Activated B cell treated with CpG ODN at 0.5 μM for 24 hours (primary cell): ENCODE measurements at regions not wholly inside any gene's neighbourhood (a gene's known extent, or its start where the extent isn't known, plus 50 kb on each side); places are given as distances from the start of the nearest gene placed in this dataset.

Experiments
- ATAC-seq: fragments of 200-7000 bp; cut with Tn5 transposase; one replicate; pipeline ENCODE4 v1.10.0; 2021; ENCODE audit warnings: low read depth, mild to moderate bottlenecking, moderate library complexity
- CTCF ChIA-PET: fragments of 350-600 bp; sonication (Branson Sonifier 250); formaldehyde crosslinking; loops from one replicate; lab custom pipeline; 2021; ENCODE audit warnings: antibody characterized with exemption; lab: Charles Lee
- POLR2A ChIA-PET: fragments of 350-600 bp; sonication (Branson Sonifier 250); formaldehyde crosslinking; loops from one replicate; lab custom pipeline; 2021; ENCODE audit warnings: antibody characterized with exemption; lab: Charles Lee
- DNase-seq: peaks from one replicate; pipeline ENCODE4 v3.0.0; 2022
- H3K27ac Mint-ChIP-seq: one replicate; pipeline ENCODE4 v1.8.0; 2020; ENCODE audit warnings: mixed read lengths
- H3K27me3 Mint-ChIP-seq: one replicate; pipeline ENCODE4 v1.8.0; 2021; ENCODE audit warnings: mixed read lengths
- H3K36me3 Mint-ChIP-seq: one replicate; pipeline ENCODE4 v1.8.0; 2021; ENCODE audit warnings: low read depth, mixed read lengths
- H3K4me1 Mint-ChIP-seq: one replicate; pipeline ENCODE4 v1.8.0; 2021; ENCODE audit warnings: mixed read lengths
- H3K4me3 Mint-ChIP-seq: one replicate; pipeline ENCODE4 v1.8.0; 2020; ENCODE audit warnings: mild to moderate bottlenecking, mixed read lengths
- H3K9me3 Mint-ChIP-seq: one replicate; pipeline ENCODE4 v1.8.0; 2020; ENCODE audit warnings: mixed read lengths
- CTCF ChIP-seq: fragments of 200-600 bp; IDR thresholded peaks from one replicate; pipeline ENCODE4 v1.8.0; 2022; ENCODE audit warnings: antibody characterized with exemption, mild to moderate bottlenecking
- intact Hi-C: fragments of 100-400 bp; cut with micrococcal nuclease; formaldehyde crosslinking; loops from one replicate; pipeline ENCODE4 v1.15.1; 2024

- CTCF ChIA-PET, result no interaction called here
- no peak for DNase-seq
- H3K36me3 Mint-ChIP-seq, result no peaks in the 10 kb centered on the region
- POLR2A ChIA-PET, result no interaction called here
- no peak overlapping the region for H3K4me3 Mint-ChIP-seq
- intact Hi-C loops, result no loop called here
- no peak for ATAC-seq
- no peak for TF ChIP-seq CTCF
- H3K4me1 Mint-ChIP-seq, result no peaks in the 10 kb centered on the region
- no peak overlapping the region for H3K27ac Mint-ChIP-seq
- H3K9me3 Mint-ChIP-seq, result no peaks in the 10 kb centered on the region
- H3K27me3 Mint-ChIP-seq, result no peaks in the 10 kb centered on the region
Measured at GRCh38 chr4:181202240-181202639, 1041.0 kb upstream of the TENM3 start.

DNA sequence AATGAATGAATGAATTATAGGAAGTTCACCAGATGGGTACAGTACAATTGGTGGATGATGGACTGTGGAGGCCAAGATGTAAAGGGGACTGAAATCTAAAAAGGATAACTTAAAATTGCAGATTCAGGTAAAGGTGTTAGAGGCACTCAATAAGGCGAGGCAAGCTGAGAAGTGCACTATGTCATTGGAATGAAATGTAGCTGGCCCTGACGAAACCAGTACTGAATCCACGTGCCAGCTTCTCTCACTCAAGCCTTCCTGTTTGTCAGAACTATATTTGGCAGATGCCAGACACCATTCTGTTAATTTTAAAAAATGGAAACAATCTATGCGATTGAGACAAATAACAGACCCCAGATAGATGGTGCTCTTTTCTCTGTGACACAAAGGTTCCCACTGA lies 1039.1 kb upstream of the TENM3 start:
- no peak for TF ChIP-seq CTCF
- Mint-ChIP-seq H3K4me1 (no peaks in the 10 kb centered on the region), H3K4me3 (no peak overlapping the region), H3K36me3 (no peaks in the 10 kb centered on the region), H3K9me3 (no peaks in the 10 kb centered on the region), H3K27me3 (no peaks in the 10 kb centered on the region), H3K27ac (no peak overlapping the region)
- no peak for DNase-seq
- ChIA-PET CTCF (no interaction called here), POLR2A (no interaction called here)
- ATAC-seq, result no peak
- intact Hi-C loops, result no loop called here

GRCh38 chr4:181213551-181213950 lies 1029.7 kb upstream of the TENM3 start:
- DNase-seq, result no peak
- TF ChIP-seq CTCF, result no peak
- H3K4me3 Mint-ChIP-seq, result no peak overlapping the region
- ChIA-PET CTCF (no interaction called here), POLR2A (no interaction called here)
- H3K9me3 Mint-ChIP-seq, result peaks cover 5% of the 10 kb centered on the region
- H3K36me3 Mint-ChIP-seq, result no peaks in the 10 kb centered on the region
- H3K27ac Mint-ChIP-seq, result no peak overlapping the region
- intact Hi-C loops, result no loop called here
- no peaks in the 10 kb centered on the region for H3K27me3 Mint-ChIP-seq
- no peak for ATAC-seq
- no peaks in the 10 kb centered on the region for H3K4me1 Mint-ChIP-seq

GRCh38 chr4:181216501-181216900 lies 1026.7 kb upstream of the TENM3 start:
- intact Hi-C loops, result no loop called here
- no peak for DNase-seq
- POLR2A ChIA-PET, result no interaction called here
- no peaks in the 10 kb centered on the region for H3K4me1 Mint-ChIP-seq
- H3K27ac Mint-ChIP-seq, result no peak overlapping the region
- no peak for TF ChIP-seq CTCF
- no peaks in the 10 kb centered on the region for H3K27me3 Mint-ChIP-seq
- CTCF ChIA-PET, result no interaction called here
- ATAC-seq, result no peak
- no peak overlapping the region for H3K4me3 Mint-ChIP-seq
- H3K36me3 Mint-ChIP-seq, result no peaks in the 10 kb centered on the region
- peaks cover 5% of the 10 kb centered on the region for H3K9me3 Mint-ChIP-seq

GRCh38 chr4:181219783-181220416 lies 1023.3 kb upstream of the TENM3 start:
- POLR2A ChIA-PET, result no interaction called here
- Mint-ChIP-seq H3K27ac (no peak overlapping the region), H3K27me3 (no peaks in the 10 kb centered on the region), H3K4me1 (no peaks in the 10 kb centered on the region), H3K9me3 (peaks cover 6% of the 10 kb centered on the region), H3K36me3 (no peaks in the 10 kb centered on the region), H3K4me3 (no peak overlapping the region)
- no peak for TF ChIP-seq CTCF
- no peak for ATAC-seq
- DNase-seq, result no peak
- intact Hi-C loops, result no loop called here
- CTCF ChIA-PET, result no interaction called here
